SK-N-SH (cell line): ENCODE measurements at regions not wholly inside any gene's neighbourhood (a gene's known extent, or its start where the extent isn't known, plus 50 kb on each side); places are given as distances from the start of the nearest gene placed in this dataset.

Experiments used
- CTCF ChIA-PET: fragments of 300-600, 350-600 bp; formaldehyde crosslinking; extraction: SDS; loops from one replicate; lab custom pipeline; 2021; lab: Yijun Ruan, JAX
- POLR2A ChIA-PET: fragments of 350-600 bp; sonication (Branson Sonifier 250); formaldehyde crosslinking; extraction: SDS; loops from one replicate; lab custom pipeline; 2020; ENCODE audit warnings: antibody characterized with exemption, inconsistent platforms; lab: Yijun Ruan, JAX
- DNase-seq: peaks from one replicate; pipeline ENCODE4 v3.0.0; 2012
- H2AFZ ChIP-seq: fragments of 200-600 bp; sonication (generic); 2 replicates; pipeline ENCODE4 v1.8.1; 2016; ENCODE audit warnings: antibody characterized with exemption, mild to moderate bottlenecking, low read depth
- H3F3A ChIP-seq: fragments of 200-600 bp; sonication (generic); replicated peaks from 2 replicates; pipeline ENCODE3; 2016; ENCODE audit warnings: antibody characterized with exemption, mild to moderate bottlenecking; ENCODE audit not compliant: insufficient read depth
- H3K27ac ChIP-seq, 2 experiments: fragments of 200-500 bp in 1 of 2; fragments of 200-600 bp in 1 of 2; sonication (Bioruptor generic) in 1 of 2; sonication (generic), shearing (Covaris generic) in 1 of 2; 2 replicates each; pipeline versions ENCODE4 v1.5.1 to v1.6.1; 2014 to 2016; ENCODE audit warnings: low read depth in 2 of 2, inconsistent platforms in 1 of 2, low read length in 1 of 2, mild to moderate bottlenecking in 1 of 2, mixed read lengths in 1 of 2
- H3K27me3 ChIP-seq: fragments of 200-600 bp; sonication (generic), shearing (Covaris generic); 2 replicates; pipeline ENCODE4 v1.6.1; 2016; ENCODE audit warnings: mixed run types; ENCODE audit not compliant: insufficient read depth
- H3K36me3 ChIP-seq, 2 experiments: fragments of 200-500 bp in 1 of 2; fragments of 200-600 bp in 1 of 2; sonication (Bioruptor generic) in 1 of 2; sonication (generic) in 1 of 2; replicated peaks in 1 of 2; 2 replicates each; pipeline versions ENCODE3 to v1.5.1; 2014 to 2016; ENCODE audit warnings: low read length in 1 of 2, mild to moderate bottlenecking in 1 of 2; ENCODE audit not compliant: insufficient read depth in 2 of 2, control insufficient read depth in 1 of 2
- H3K4me1 ChIP-seq, 2 experiments: fragments of 200-500 bp in 1 of 2; fragments of 200-600 bp in 1 of 2; sonication (Bioruptor generic) in 1 of 2; sonication (generic), shearing (Covaris generic) in 1 of 2; 2 replicates each; pipeline versions ENCODE4 v1.5.1 to v1.6.1; 2014 to 2016; ENCODE audit warnings: low read depth in 1 of 2, low read length in 1 of 2, mixed run types in 1 of 2; ENCODE audit not compliant: insufficient read depth in 2 of 2, control insufficient read depth in 1 of 2
- H3K4me2 ChIP-seq: fragments of 200-600 bp; sonication (generic), shearing (Covaris generic); 2 replicates; pipeline ENCODE4 v1.6.1; 2017; ENCODE audit warnings: mixed run types
- H3K4me3 ChIP-seq, 2 experiments: fragments of 200-500 bp in 1 of 2; fragments of 200-600 bp in 1 of 2; sonication (Bioruptor generic) in 1 of 2; sonication (generic), shearing (Covaris generic) in 1 of 2; 2 replicates each; pipeline versions ENCODE4 v1.5.1 to v1.8.1; 2014 to 2016; ENCODE audit warnings: low read depth in 2 of 2, inconsistent platforms in 1 of 2, low read length in 1 of 2, mild to moderate bottlenecking in 1 of 2, mixed read lengths in 1 of 2, moderate library complexity in 1 of 2
- H3K79me2 ChIP-seq: fragments of 200-600 bp; sonication (generic); 2 replicates; pipeline ENCODE4 v1.8.1; 2017; ENCODE audit warnings: mild to moderate bottlenecking; ENCODE audit not compliant: insufficient read depth
- H3K9ac ChIP-seq: fragments of 200-600 bp; sonication (generic); 2 replicates; pipeline ENCODE4 v1.6.1; 2017; ENCODE audit warnings: mixed run types
- H3K9me2 ChIP-seq: fragments of 200-600 bp; sonication (generic); 2 replicates; pipeline ENCODE4 v1.6.1; 2017; ENCODE audit warnings: mixed run types
- H3K9me3 ChIP-seq: fragments of 200-600 bp; sonication (generic); 2 replicates; pipeline ENCODE4 v1.6.1; 2017; ENCODE audit warnings: mixed run types, mild to moderate bottlenecking, moderate library complexity
- H4K20me1 ChIP-seq: fragments of 200-600 bp; sonication (generic); 2 replicates; pipeline ENCODE4 v1.6.1; 2017; ENCODE audit warnings: mild to moderate bottlenecking, mixed run types; ENCODE audit not compliant: insufficient read depth
- CTCF ChIP-seq: fragments of 200-600 bp; sonication (generic); IDR thresholded peaks from 2 replicates; pipeline ENCODE4 v1.6.1; 2017; ENCODE audit warnings: antibody characterized with exemption, mild to moderate bottlenecking, moderate library complexity
- GATA2 ChIP-seq: sonication (generic); formaldehyde crosslinking; IDR thresholded peaks from 2 replicates; pipeline ENCODE4 v1.5.0; 2020; ENCODE audit warnings: mild to moderate bottlenecking, missing genetic modification reagents
- MXI1 ChIP-seq: IDR thresholded peaks from 2 replicates; pipeline ENCODE4 v1.6.1; 2012; ENCODE audit warnings: mild to moderate bottlenecking, low read depth, low read length, improper control_type of control experiment
- NRF1 ChIP-seq: IDR thresholded peaks from 2 replicates; pipeline ENCODE4 v1.6.1; 2012; ENCODE audit warnings: low read depth, mild to moderate bottlenecking, low read length
- RXRA ChIP-seq: IDR thresholded peaks from 2 replicates; pipeline ENCODE4 v1.4.0; 2012; ENCODE audit warnings: low read depth, mild to moderate bottlenecking, borderline replicate concordance
- TAF1 ChIP-seq: IDR thresholded peaks from 2 replicates; pipeline ENCODE4 v1.6.1; 2012; ENCODE audit warnings: low read depth, mild to moderate bottlenecking, low read length, moderate library complexity, borderline replicate concordance
- TCF12 ChIP-seq: IDR thresholded peaks from 2 replicates; pipeline ENCODE4 v1.4.0; 2012
- TEAD4 ChIP-seq: IDR thresholded peaks from 2 replicates; pipeline ENCODE4 v1.4.0; 2012; ENCODE audit warnings: mild to moderate bottlenecking, borderline replicate concordance; ENCODE audit not compliant: insufficient read depth
- USF2 ChIP-seq: fragments of 150-350 bp; IDR thresholded peaks from 2 replicates; pipeline ENCODE4 v1.6.1; 2017; ENCODE audit warnings: antibody characterized with exemption, low read length, low read depth, borderline replicate concordance
- YY1 ChIP-seq: IDR thresholded peaks from 2 replicates; pipeline ENCODE4 v1.4.0; 2012; ENCODE audit warnings: low read depth, mild to moderate bottlenecking
- ZBTB33 ChIP-seq: IDR thresholded peaks from 2 replicates; pipeline ENCODE4 v1.4.0; 2012; ENCODE audit warnings: low read depth, borderline replicate concordance
- WGBS: methylation state at CpG from one replicate; pipeline ENCODE4 v1.1.6; 2017; ENCODE audit warnings: low lambda C conversion rate; 5-methylcytosine and 5-hydroxymethylcytosine counted together

GRCh38 chr12:90562671-90563070, 392.3 kb downstream of the CCER1 start:
- no peaks in the 10 kb centered on the region for H3K36me3 ChIP-seq
- H3K27me3 ChIP-seq: no peaks in the 10 kb centered on the region
- H3K9ac ChIP-seq: no peak overlapping the region
- H3K4me3 ChIP-seq: no peak overlapping the region
- no peak for DNase-seq
- no peaks in the 10 kb centered on the region for H3F3A ChIP-seq
- ChIA-PET CTCF (no interaction called here), POLR2A (no interaction called here)
- H3K9me3 ChIP-seq: no peaks in the 10 kb centered on the region
- no peak overlapping the region for H3K27ac ChIP-seq
- no peak overlapping the region for H3K4me2 ChIP-seq
- no peak for TF ChIP-seq GATA2 (CRISPR knock-in tag)
- no peak for TF ChIP-seq CTCF
- TF ChIP-seq MXI1: no peak
- TF ChIP-seq ZBTB33: no peak
- no peak for TF ChIP-seq NRF1
- TF ChIP-seq TAF1: no peak
- TF ChIP-seq TCF12: no peak
- TF ChIP-seq YY1: no peak
- TF ChIP-seq TEAD4: no peak
- no peak for TF ChIP-seq RXRA
- H4K20me1 ChIP-seq: no peaks in the 10 kb centered on the region
- no peaks in the 10 kb centered on the region for H3K9me2 ChIP-seq
- H2AFZ ChIP-seq: no peak overlapping the region
- no peaks in the 10 kb centered on the region for H3K79me2 ChIP-seq
- no peaks in the 10 kb centered on the region for H3K4me1 ChIP-seq

- CTCF ChIA-PET: no interaction called here
- H2AFZ ChIP-seq: no peak overlapping the region
- H3K27ac ChIP-seq: no peak overlapping the region
- no peaks in the 10 kb centered on the region for H4K20me1 ChIP-seq
- WGBS: 58% methylated on average over 1 of the region's 1 CpG
- no peaks in the 10 kb centered on the region; a peak in 1 of 4 replicates for H3K4me1 ChIP-seq
- no peaks in the 10 kb centered on the region for H3K9me2 ChIP-seq
- TF ChIP-seq USF2: no peak
- TF ChIP-seq, all 33 proteins: peak for 0
- Histone ChIP-seq H3K9ac (no peak overlapping the region), H3K4me2 (no peak overlapping the region), H3K9me3 (no peaks in the 10 kb centered on the region), H3K79me2 (no peaks in the 10 kb centered on the region), H3K36me3 (no peaks in the 10 kb centered on the region), H3K4me3 (no peak overlapping the region), H3F3A (no peaks in the 10 kb centered on the region), H3K27me3 (no peaks in the 10 kb centered on the region)
- POLR2A ChIA-PET: no interaction called here
- no peak for DNase-seq
These were observed 406.4 kb downstream of the CCER1 start for GRCh38 chr12:90548595-90548994.
